IMR-90 (cell line): ENCODE measurements at regions not wholly inside any gene's neighbourhood (a gene's known extent, or its start where the extent isn't known, plus 50 kb on each side); places are given as distances from the start of the nearest gene placed in this dataset.
A peak's percentile ranks its signal among the peaks of the same experiment; 100 is the strongest.

Experiments
- ATAC-seq: fragments of 200-7000 bp; cut with Tn5 transposase; 2 replicates; pipeline ENCODE4 v1.9.1; 2020; ENCODE audit warnings: low read depth, mild to moderate bottlenecking, moderate library complexity
- BruUV-seq: library from RNA; stranded (reverse); fragments of 400-500 nt; replicated peaks from 2 replicates; lab custom pipeline; 2021; lab: Mats Ljungman, UMichigan
- CTCF ChIA-PET: fragments of 300-600 bp; formaldehyde crosslinking; extraction: SDS; loops from one replicate; lab custom pipeline; 2021; ENCODE audit warnings: antibody characterized with exemption; lab: Yijun Ruan, JAX
- POLR2A ChIA-PET: fragments of 300-600 bp; sonication (Branson Sonifier 250); formaldehyde crosslinking; loops from one replicate; lab custom pipeline; 2022; ENCODE audit warnings: antibody characterized with exemption; ENCODE audit not compliant: unreplicated experiment; lab: Charles Lee
- DNase-seq: peaks from one replicate; pipeline ENCODE4 v3.0.0; 2013
- H2AFZ ChIP-seq: replicated peaks from 2 replicates; pipeline ENCODE3; 2013; ENCODE audit warnings: low read length, mild to moderate bottlenecking; ENCODE audit not compliant: poor library complexity
- H2AK5ac ChIP-seq: 2 replicates; pipeline ENCODE4 v1.6.1; 2013; ENCODE audit warnings: low read depth, low read length, inconsistent platforms
- H2AK9ac ChIP-seq: replicated peaks from 2 replicates; pipeline ENCODE3; 2013; ENCODE audit warnings: mild to moderate bottlenecking, low read depth, low read length, moderate library complexity; ENCODE audit not compliant: poor library complexity
- H2BK120ac ChIP-seq: 2 replicates; pipeline ENCODE4 v1.6.1; 2013; ENCODE audit warnings: low read depth, low read length, inconsistent platforms
- H2BK15ac ChIP-seq: 3 replicates; pipeline ENCODE4 v1.6.1; 2013; ENCODE audit warnings: low read depth, low read length, inconsistent platforms
- H2BK20ac ChIP-seq: 2 replicates; pipeline ENCODE4 v1.6.1; 2013; ENCODE audit warnings: low read depth, mild to moderate bottlenecking, inconsistent platforms, low read length, moderate library complexity
- H2BK5ac ChIP-seq: 2 replicates; pipeline ENCODE4 v1.6.1; 2013; ENCODE audit warnings: mild to moderate bottlenecking, low read depth, low read length, inconsistent platforms; ENCODE audit not compliant: poor library complexity, severe bottlenecking
- H3K14ac ChIP-seq: replicated peaks from 2 replicates; pipeline ENCODE4 v1.6.1; 2013; ENCODE audit warnings: low read depth, low read length, inconsistent platforms
- H3K18ac ChIP-seq: 2 replicates; pipeline ENCODE4 v1.6.1; 2013; ENCODE audit warnings: low read depth, low read length, control low read depth
- H3K23ac ChIP-seq: 2 replicates; pipeline ENCODE4 v1.6.1; 2013; ENCODE audit warnings: low read depth, low read length, inconsistent platforms
- H3K27ac ChIP-seq: 2 replicates; pipeline ENCODE4 v1.5.1; 2013; ENCODE audit warnings: mild to moderate bottlenecking, control low read depth, low read length; ENCODE audit not compliant: insufficient read depth
- H3K27me3 ChIP-seq: 2 replicates; pipeline ENCODE4 v1.6.1; 2013; ENCODE audit warnings: low read length; ENCODE audit not compliant: control insufficient read depth, insufficient read depth
- H3K36me3 ChIP-seq: 2 replicates; pipeline ENCODE4 v1.6.1; 2013; ENCODE audit warnings: low read length, mixed read lengths; ENCODE audit not compliant: control insufficient read depth, insufficient read depth
- H3K4ac ChIP-seq: 2 replicates; pipeline ENCODE4 v1.6.1; 2013; ENCODE audit warnings: low read depth, low read length, inconsistent platforms
- H3K4me1 ChIP-seq: 2 replicates; pipeline ENCODE4 v1.6.1; 2013; ENCODE audit warnings: low read length, mixed read lengths; ENCODE audit not compliant: control insufficient read depth, insufficient read depth
- H3K4me2 ChIP-seq: 2 replicates; pipeline ENCODE4 v1.6.1; 2013; ENCODE audit warnings: low read depth, mild to moderate bottlenecking, control low read depth, low read length, moderate library complexity
- H3K4me3 ChIP-seq: 2 replicates; pipeline ENCODE4 v1.5.1; 2013; ENCODE audit warnings: low read depth, mild to moderate bottlenecking, control low read depth, low read length, moderate library complexity; ENCODE audit not compliant: insufficient read depth
- H3K56ac ChIP-seq: 2 replicates; pipeline ENCODE4 v1.6.1; 2013; ENCODE audit warnings: low read length, inconsistent platforms; ENCODE audit not compliant: insufficient read depth; ENCODE audit errors: extremely low read depth
- H3K79me1 ChIP-seq, 2 experiments: 2 replicates each; pipeline ENCODE4 v1.6.1; 2013; ENCODE audit warnings: low read length in 2 of 2, inconsistent platforms in 1 of 2, low read depth in 1 of 2
- H3K9ac ChIP-seq: 2 replicates; pipeline ENCODE4 v1.6.1; 2013; ENCODE audit warnings: low read depth, low read length, control low read depth
- H3K9me1 ChIP-seq: 2 replicates; pipeline ENCODE4 v1.6.1; 2013; ENCODE audit warnings: low read length, inconsistent platforms; ENCODE audit not compliant: insufficient read depth
- H3K9me3 ChIP-seq: 2 replicates; pipeline ENCODE4 v1.6.1; 2013; ENCODE audit warnings: low read length; ENCODE audit not compliant: control insufficient read depth, insufficient read depth
- H4K20me1 ChIP-seq: 2 replicates; pipeline ENCODE4 v1.6.1; 2013; ENCODE audit warnings: low read length, inconsistent platforms; ENCODE audit not compliant: insufficient read depth
- H4K5ac ChIP-seq: 2 replicates; pipeline ENCODE4 v1.6.1; 2013; ENCODE audit warnings: mild to moderate bottlenecking, low read depth, low read length, control low read depth
- H4K8ac ChIP-seq, 2 experiments: 2 replicates each; pipeline ENCODE4 v1.6.1; 2013; ENCODE audit warnings: low read depth in 2 of 2, low read length in 2 of 2, control low read depth in 1 of 2, inconsistent platforms in 1 of 2
- H4K91ac ChIP-seq: 2 replicates; pipeline ENCODE4 v1.6.1; 2013; ENCODE audit warnings: low read depth, low read length, inconsistent platforms; ENCODE audit not compliant: insufficient read depth
- BHLHE40 ChIP-seq: fragments of 150-350 bp; IDR thresholded peaks from 2 replicates; pipeline ENCODE4 v1.6.1; 2016; ENCODE audit warnings: mild to moderate bottlenecking, low read depth, low read length
- CHD1 ChIP-seq: IDR thresholded peaks from 2 replicates; pipeline ENCODE4 v1.6.1; 2012; ENCODE audit warnings: low read depth, low read length, improper control_type of control experiment
- ELK1 ChIP-seq: fragments of 150-350 bp; IDR thresholded peaks from 2 replicates; pipeline ENCODE4 v1.6.1; 2016; ENCODE audit warnings: low read depth, mild to moderate bottlenecking, low read length, moderate library complexity, borderline replicate concordance
- MAFK ChIP-seq: IDR thresholded peaks from 2 replicates; pipeline ENCODE4 v1.6.1; 2012; ENCODE audit warnings: low read depth, low read length, improper control_type of control experiment
- MAZ ChIP-seq: IDR thresholded peaks from 2 replicates; pipeline ENCODE4 v1.6.1; 2012; ENCODE audit warnings: low read depth, mild to moderate bottlenecking, low read length, improper control_type of control experiment, moderate library complexity, borderline replicate concordance
- NFE2L2 ChIP-seq: fragments of 150-350 bp; IDR thresholded peaks from 2 replicates; pipeline ENCODE4 v1.6.1; 2016; ENCODE audit warnings: low read depth, mild to moderate bottlenecking, low read length
- POLR2A ChIP-seq: IDR thresholded peaks from 2 replicates; pipeline ENCODE4 v1.6.1; 2012; ENCODE audit warnings: mild to moderate bottlenecking, low read depth, low read length
- RCOR1 ChIP-seq: IDR thresholded peaks from 2 replicates; pipeline ENCODE4 v1.6.1; 2012; ENCODE audit warnings: mild to moderate bottlenecking, low read length, improper control_type of control experiment; ENCODE audit not compliant: insufficient replicate concordance
- RFX5 ChIP-seq: IDR thresholded peaks from 2 replicates; pipeline ENCODE4 v1.8.0; 2012; ENCODE audit warnings: low read depth, mild to moderate bottlenecking, low read length, moderate library complexity
- USF2 ChIP-seq: fragments of 150-350 bp; IDR thresholded peaks from 2 replicates; pipeline ENCODE4 v1.6.1; 2017; ENCODE audit warnings: mild to moderate bottlenecking, antibody characterized with exemption, low read length, low read depth
- WGBS, 2 experiments: methylation state at CpG; one replicate each; pipeline versions ENCODE4 v1.1.5 to v1.1.7; 2013; ENCODE audit warnings: missing lambda C conversion rate in 2 of 2; ENCODE audit not compliant: insufficient read length in 1 of 2; ENCODE audit errors: extremely low coverage in 2 of 2; 5-methylcytosine and 5-hydroxymethylcytosine counted together
- dilution Hi-C: fragments of 300-500 bp; cut with HindIII; formaldehyde crosslinking; loops from one replicate; pipeline ENCODE4 v1.14.3; 2018; ENCODE audit warnings: low sequenced_read_pairs; ENCODE audit not compliant: unreplicated experiment
- in situ Hi-C: fragments of 300-500 bp; cut with MboI; formaldehyde crosslinking; loops from 3 replicates; pipeline ENCODE4 v1.14.3; 2019; ENCODE audit warnings: low sequenced_read_pairs, inconsistent platforms, mixed read lengths
- intact Hi-C: fragments of 100-400 bp; cut with micrococcal nuclease; formaldehyde crosslinking; loops from 2 replicates; pipeline ENCODE4 v1.10.0; 2022

- in situ Hi-C loops: no loop called here
- no peak for TF ChIP-seq RCOR1
- no peak for TF ChIP-seq RFX5
- TF ChIP-seq BHLHE40: no peak
- TF ChIP-seq ELK1: no peak
- TF ChIP-seq USF2: no peak
- no peak for TF ChIP-seq NFE2L2
- TF ChIP-seq CHD1: no peak
- no peak for TF ChIP-seq POLR2A
- TF ChIP-seq MAZ: no peak
- no peak for TF ChIP-seq MAFK
- CTCF ChIA-PET: no interaction called here
Measured at GRCh38 chr21:35336534-35336933, 287.4 kb upstream of the RUNX1 start.

More at GRCh38 chr21:35336534-35336933, 287.4 kb upstream of the RUNX1 start:
- no peak overlapping the region for H3K9ac ChIP-seq
- no peak overlapping the region for H3K18ac ChIP-seq
- no peak overlapping the region for H4K5ac ChIP-seq
- H3K4me3 ChIP-seq: no peak overlapping the region
- no peak overlapping the region for H2AK5ac ChIP-seq
- no peak overlapping the region for H2BK15ac ChIP-seq
- no peak overlapping the region for H2BK120ac ChIP-seq
- H3K4ac ChIP-seq: no peak overlapping the region
- BruUV-seq: no TSS peak
- H2BK20ac ChIP-seq: no peak overlapping the region
- no peak overlapping the region for H4K91ac ChIP-seq
- no peaks in the 10 kb centered on the region for H4K20me1 ChIP-seq
- no CpG with 5 or more reads among the region's 2 CpGs for WGBS, 2 experiments
- intact Hi-C loops (no loop called here), dilution Hi-C loops (no loop called here)
- no peak overlapping the region for H3K56ac ChIP-seq
- 0 out of 2 replicates have a peak overlapping the region, but pooled peaks have one; percentile 2 for H3K14ac ChIP-seq
- H3K4me2 ChIP-seq: no peak overlapping the region
- no peak overlapping the region for H2AFZ ChIP-seq
- DNase-seq (no peak), ATAC-seq (no peak)
- no peaks in the 10 kb centered on the region for H3K9me1 ChIP-seq
- H2BK5ac ChIP-seq: no peak overlapping the region
- H3K27ac ChIP-seq: no peak overlapping the region
- no peaks in the 10 kb centered on the region for H3K36me3 ChIP-seq
- no peaks in the 10 kb centered on the region for H3K27me3 ChIP-seq
- H3K79me1 ChIP-seq: no peaks in the 10 kb centered on the region
- POLR2A ChIA-PET: no interaction called here
- H3K23ac ChIP-seq: no peak overlapping the region
- H4K8ac ChIP-seq: no peak overlapping the region
- H3K4me1 ChIP-seq: no peaks in the 10 kb centered on the region
- H2AK9ac ChIP-seq: no peak overlapping the region
- H3K9me3 ChIP-seq: no peaks in the 10 kb centered on the region; the same call in 1 of the 2 replicates
